Fibroblast of lung (primary cell): ENCODE measurements at regions not wholly inside any gene's neighbourhood (a gene's known extent, or its start where the extent isn't known, plus 50 kb on each side); places are given as distances from the start of the nearest gene placed in this dataset.

Experiments used
- DNase-seq, 2 donors: peaks; one replicate each; pipeline versions ENCODE4 v3.0.0 to v3.0.0-alpha.2; 2010; ENCODE audit warnings: low read depth in 2 of 2
- H2AFZ ChIP-seq: 2 replicates; pipeline ENCODE4 v1.5.1; 2012; ENCODE audit warnings: low read length, control low read depth, inconsistent platforms
- H3K27ac ChIP-seq: 2 replicates; pipeline ENCODE4 v1.5.1; 2011; ENCODE audit warnings: low read length, control low read depth; ENCODE audit not compliant: insufficient read depth
- H3K27me3 ChIP-seq: 2 replicates; pipeline ENCODE4 v1.5.1; 2011; ENCODE audit warnings: mild to moderate bottlenecking, low read length; ENCODE audit not compliant: control insufficient read depth, insufficient read depth
- H3K36me3 ChIP-seq: 2 replicates; pipeline ENCODE4 v1.5.1; 2011; ENCODE audit warnings: low read length; ENCODE audit not compliant: control insufficient read depth, insufficient read depth
- H3K4me1 ChIP-seq: 2 replicates; pipeline ENCODE4 v1.5.1; 2011; ENCODE audit warnings: low read length; ENCODE audit not compliant: control insufficient read depth, insufficient read depth; ENCODE audit errors: extremely low read depth
- H3K4me2 ChIP-seq: 2 replicates; pipeline ENCODE4 v1.5.1; 2011; ENCODE audit warnings: low read length, control low read depth; ENCODE audit not compliant: insufficient read depth; ENCODE audit errors: extremely low read depth
- H3K4me3 ChIP-seq, 4 experiments: fragments of 200-600 bp in 1 of 4; sonication (generic) in 1 of 4; replicated peaks in 1 of 4; 2 replicates each; pipeline ENCODE4 v1.5.1; 2011 to 2016; ENCODE audit warnings: low read length in 4 of 4, low read depth in 3 of 4, mild to moderate bottlenecking in 3 of 4, control low read depth in 2 of 4, inconsistent platforms in 1 of 4, mixed read lengths in 1 of 4; ENCODE audit not compliant: insufficient read depth in 1 of 4; ENCODE audit errors: control extremely low read depth in 1 of 4
- H3K79me2 ChIP-seq: 2 replicates; pipeline ENCODE4 v1.5.1; 2012; ENCODE audit warnings: mild to moderate bottlenecking, low read length, inconsistent platforms; ENCODE audit not compliant: control insufficient read depth, insufficient read depth
- H3K9ac ChIP-seq: 2 replicates; pipeline ENCODE4 v1.5.1; 2011; ENCODE audit warnings: mild to moderate bottlenecking, low read length, control low read depth; ENCODE audit not compliant: insufficient read depth
- H3K9me3 ChIP-seq: 2 replicates; pipeline ENCODE4 v1.5.1; 2012; ENCODE audit warnings: low read depth, low read length; ENCODE audit not compliant: control insufficient read depth, insufficient read depth
- H4K20me1 ChIP-seq: 2 replicates; pipeline ENCODE4 v1.5.1; 2011; ENCODE audit warnings: low read length; ENCODE audit not compliant: control insufficient read depth, insufficient read depth; ENCODE audit errors: extremely low read depth
- CTCF ChIP-seq, 2 donors: IDR thresholded peaks in 1 of 2; conservative IDR thresholded peaks in 1 of 2; 1 replicate in 1 of 2; 2 replicates in 1 of 2; pipeline ENCODE4 v1.5.1; 2011 to 2012; ENCODE audit warnings: low read length in 2 of 2, control low read depth in 1 of 2, inconsistent platforms in 1 of 2, low read depth in 1 of 2, mild to moderate bottlenecking in 1 of 2
- EZH2 ChIP-seq: IDR thresholded peaks from 2 replicates; pipeline ENCODE4 v1.5.1; 2012; ENCODE audit warnings: low read length, control low read depth, mild to moderate bottlenecking; ENCODE audit errors: missing control alignments

- Histone ChIP-seq H3K4me3 (no peak overlapping the region), H3K4me2 (no peak overlapping the region), H3K9ac (no peak overlapping the region), H3K9me3 (no peaks in the 10 kb centered on the region), H3K36me3 (no peaks in the 10 kb centered on the region), H3K79me2 (no peaks in the 10 kb centered on the region), H3K27me3 (no peaks in the 10 kb centered on the region), H2AFZ (no peak overlapping the region), H3K4me1 (peaks cover 13% of the 10 kb centered on the region), H3K27ac (no peak overlapping the region), H4K20me1 (no peaks in the 10 kb centered on the region)
- TF ChIP-seq EZH2 = no peak
- TF ChIP-seq CTCF (conservative IDR thresholded peaks at IDR 0.05 in 1 of 2, IDR thresholded peaks at IDR 0.05 in 1 of 2; ENCODE audit: low read depth in 1 of 2, low read length in 2 of 2) = no peak
- no peak for DNase-seq
These were observed 59.9 kb downstream of the VCPKMT start for GRCh38 chr14:50056435-50056834.

- H3K36me3 ChIP-seq = no peaks in the 10 kb centered on the region
- no peak overlapping the region for H3K27ac ChIP-seq
- DNase-seq = no peak
- TF ChIP-seq EZH2 (no peak), CTCF (conservative IDR thresholded peaks at IDR 0.05 in 1 of 2, IDR thresholded peaks at IDR 0.05 in 1 of 2; ENCODE audit: low read depth in 1 of 2, low read length in 2 of 2) (no peak)
- no peak overlapping the region for H2AFZ ChIP-seq
- H3K4me3 ChIP-seq = no peak overlapping the region
- H3K4me2 ChIP-seq = no peak overlapping the region
- peaks cover 22% of the 10 kb centered on the region for H3K4me1 ChIP-seq
- H3K27me3 ChIP-seq = no peaks in the 10 kb centered on the region
- no peaks in the 10 kb centered on the region for H3K79me2 ChIP-seq
- H3K9ac ChIP-seq = no peak overlapping the region
- H3K9me3 ChIP-seq = no peaks in the 10 kb centered on the region
- no peaks in the 10 kb centered on the region for H4K20me1 ChIP-seq
These were observed 59.0 kb downstream of the VCPKMT start for GRCh38 chr14:50057331-50057730.

- H3K36me3 ChIP-seq = no peaks in the 10 kb centered on the region
- H3K9ac ChIP-seq = no peak overlapping the region
- no peak overlapping the region for H3K27ac ChIP-seq
- no peak overlapping the region for H3K4me2 ChIP-seq
- peaks cover 24% of the 10 kb centered on the region for H3K4me1 ChIP-seq
- H3K4me3 ChIP-seq = no peak overlapping the region
- TF ChIP-seq EZH2 = no peak
- H3K9me3 ChIP-seq = no peaks in the 10 kb centered on the region
- no peak overlapping the region for H2AFZ ChIP-seq
- no peaks in the 10 kb centered on the region for H4K20me1 ChIP-seq
- DNase-seq = no peak
- no peaks in the 10 kb centered on the region for H3K27me3 ChIP-seq
- H3K79me2 ChIP-seq = no peaks in the 10 kb centered on the region
These were observed 58.3 kb downstream of the VCPKMT start for GRCh38 chr14:50058113-50058512.
